ENCODE measurements at regions not wholly inside any gene's neighbourhood (a gene's known extent, or its start where the extent isn't known, plus 50 kb on each side); places are given as distances from the start of the nearest gene placed in this dataset.

DNA sequence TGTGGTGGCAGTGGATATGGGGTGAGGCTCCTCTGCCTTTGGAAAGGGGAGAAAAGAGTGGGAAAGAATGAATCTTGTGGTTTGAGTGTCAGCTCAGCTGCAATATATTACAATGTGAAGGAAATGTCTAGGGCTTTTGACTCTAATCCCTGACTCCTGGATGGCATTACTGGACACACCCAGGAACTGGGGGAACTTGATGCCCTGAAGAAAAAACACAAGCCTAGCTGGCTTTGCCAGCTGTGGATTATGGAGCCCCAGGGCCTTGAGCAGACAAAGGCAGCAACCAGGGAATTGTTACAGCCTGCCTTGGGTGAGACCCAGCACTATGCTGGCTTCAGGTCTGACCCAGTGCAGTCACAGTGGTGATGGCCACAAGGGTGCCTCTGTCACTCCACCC lies 57.1 kb upstream of the CYSLTR1 start (continued):
- TF ChIP-seq, protein P1, sequence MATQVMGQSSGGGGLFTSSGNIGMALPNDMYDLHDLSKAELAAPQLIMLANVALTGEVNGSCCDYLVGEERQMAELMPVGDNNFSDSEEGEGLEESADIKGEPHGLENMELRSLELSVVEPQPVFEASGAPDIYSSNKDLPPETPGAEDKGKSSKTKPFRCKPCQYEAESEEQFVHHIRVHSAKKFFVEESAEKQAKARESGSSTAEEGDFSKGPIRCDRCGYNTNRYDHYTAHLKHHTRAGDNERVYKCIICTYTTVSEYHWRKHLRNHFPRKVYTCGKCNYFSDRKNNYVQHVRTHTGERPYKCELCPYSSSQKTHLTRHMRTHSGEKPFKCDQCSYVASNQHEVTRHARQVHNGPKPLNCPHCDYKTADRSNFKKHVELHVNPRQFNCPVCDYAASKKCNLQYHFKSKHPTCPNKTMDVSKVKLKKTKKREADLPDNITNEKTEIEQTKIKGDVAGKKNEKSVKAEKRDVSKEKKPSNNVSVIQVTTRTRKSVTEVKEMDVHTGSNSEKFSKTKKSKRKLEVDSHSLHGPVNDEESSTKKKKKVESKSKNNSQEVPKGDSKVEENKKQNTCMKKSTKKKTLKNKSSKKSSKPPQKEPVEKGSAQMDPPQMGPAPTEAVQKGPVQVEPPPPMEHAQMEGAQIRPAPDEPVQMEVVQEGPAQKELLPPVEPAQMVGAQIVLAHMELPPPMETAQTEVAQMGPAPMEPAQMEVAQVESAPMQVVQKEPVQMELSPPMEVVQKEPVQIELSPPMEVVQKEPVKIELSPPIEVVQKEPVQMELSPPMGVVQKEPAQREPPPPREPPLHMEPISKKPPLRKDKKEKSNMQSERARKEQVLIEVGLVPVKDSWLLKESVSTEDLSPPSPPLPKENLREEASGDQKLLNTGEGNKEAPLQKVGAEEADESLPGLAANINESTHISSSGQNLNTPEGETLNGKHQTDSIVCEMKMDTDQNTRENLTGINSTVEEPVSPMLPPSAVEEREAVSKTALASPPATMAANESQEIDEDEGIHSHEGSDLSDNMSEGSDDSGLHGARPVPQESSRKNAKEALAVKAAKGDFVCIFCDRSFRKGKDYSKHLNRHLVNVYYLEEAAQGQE (IDR thresholded peaks at IDR 0.05), result no peak

GRCh38 chrX:78383594-78383993 lies 56.2 kb upstream of the CYSLTR1 start:
- Histone ChIP-seq H3K9ac (ENCODE audit: low read depth in 1 of 2, low read length in 2 of 2) (no peak overlapping the region), H3K4me1 (ENCODE audit: control insufficient read depth in 4 of 4, insufficient read depth in 4 of 4, low read length in 3 of 4) (no peaks in the 10 kb centered on the region)
- 62% methylated on average over 3 of the region's 3 CpGs for WGBS

GRCh38 chrX:78378476-78379115 lies 51.2 kb upstream of the CYSLTR1 start:
- TF ChIP-seq SP1 (IDR thresholded peaks at IDR 0.05) (no peak), RXRA (IDR thresholded peaks at IDR 0.05) (no peak), EGR1 (IDR thresholded peaks at IDR 0.05; ENCODE audit: low read depth in 2 of 2) (no peak), RAD21 (IDR thresholded peaks at IDR 0.05) (no peak), NR2F2 (IDR thresholded peaks at IDR 0.05) (no peak), FOXA1 (IDR thresholded peaks at IDR 0.05) (no peak), GABPA (IDR thresholded peaks at IDR 0.05 in 1 of 2, conservative IDR thresholded peaks at IDR 0.05 in 1 of 2) (no peak)
- TF ChIP-seq, protein P1 (IDR thresholded peaks at IDR 0.05), result no peak
- TF ChIP-seq, protein P2, sequence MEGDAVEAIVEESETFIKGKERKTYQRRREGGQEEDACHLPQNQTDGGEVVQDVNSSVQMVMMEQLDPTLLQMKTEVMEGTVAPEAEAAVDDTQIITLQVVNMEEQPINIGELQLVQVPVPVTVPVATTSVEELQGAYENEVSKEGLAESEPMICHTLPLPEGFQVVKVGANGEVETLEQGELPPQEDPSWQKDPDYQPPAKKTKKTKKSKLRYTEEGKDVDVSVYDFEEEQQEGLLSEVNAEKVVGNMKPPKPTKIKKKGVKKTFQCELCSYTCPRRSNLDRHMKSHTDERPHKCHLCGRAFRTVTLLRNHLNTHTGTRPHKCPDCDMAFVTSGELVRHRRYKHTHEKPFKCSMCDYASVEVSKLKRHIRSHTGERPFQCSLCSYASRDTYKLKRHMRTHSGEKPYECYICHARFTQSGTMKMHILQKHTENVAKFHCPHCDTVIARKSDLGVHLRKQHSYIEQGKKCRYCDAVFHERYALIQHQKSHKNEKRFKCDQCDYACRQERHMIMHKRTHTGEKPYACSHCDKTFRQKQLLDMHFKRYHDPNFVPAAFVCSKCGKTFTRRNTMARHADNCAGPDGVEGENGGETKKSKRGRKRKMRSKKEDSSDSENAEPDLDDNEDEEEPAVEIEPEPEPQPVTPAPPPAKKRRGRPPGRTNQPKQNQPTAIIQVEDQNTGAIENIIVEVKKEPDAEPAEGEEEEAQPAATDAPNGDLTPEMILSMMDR (IDR thresholded peaks at IDR 0.05; ENCODE audit: low read depth, low read length, missing input control), result no peak
- TF ChIP-seq, protein P3, sequence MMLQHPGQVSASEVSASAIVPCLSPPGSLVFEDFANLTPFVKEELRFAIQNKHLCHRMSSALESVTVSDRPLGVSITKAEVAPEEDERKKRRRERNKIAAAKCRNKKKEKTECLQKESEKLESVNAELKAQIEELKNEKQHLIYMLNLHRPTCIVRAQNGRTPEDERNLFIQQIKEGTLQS (IDR thresholded peaks at IDR 0.05), result no peak
- no peaks in the 10 kb centered on the region for H3K27me3 ChIP-seq (ENCODE audit: control insufficient read depth in 4 of 4, insufficient read depth in 4 of 4, low read length in 3 of 4)
- no peak overlapping the region for H3K27ac ChIP-seq (ENCODE audit: low read depth in 1 of 2, low read length in 2 of 2)
- H3K36me3 ChIP-seq (ENCODE audit: control insufficient read depth in 4 of 4, insufficient read depth in 3 of 4, low read depth in 1 of 4, low read length in 3 of 4), result no peaks in the 10 kb centered on the region
- H3K9ac ChIP-seq (ENCODE audit: low read depth in 1 of 2, low read length in 2 of 2), result no peak overlapping the region
- H3K4me3 ChIP-seq (ENCODE audit: low read depth in 1 of 3, low read length in 3 of 3), result no peak overlapping the region
- DNase-seq (ENCODE audit: low spot score), result no peak
- 54% methylated on average over 2 of the region's 2 CpGs for WGBS
- H3K9me3 ChIP-seq (ENCODE audit: control insufficient read depth in 4 of 4, low read length in 3 of 4), result peaks cover 0 to 3% (median 0%) of the 10 kb centered on the region in 4 donors
- H3K4me1 ChIP-seq (ENCODE audit: control insufficient read depth in 4 of 4, insufficient read depth in 4 of 4, low read length in 3 of 4), result no peaks in the 10 kb centered on the region

More at GRCh38 chrX:78383594-78383993, 56.2 kb upstream of the CYSLTR1 start:
- Histone ChIP-seq H3K4me3 (ENCODE audit: low read depth in 1 of 3, low read length in 3 of 3) (no peak overlapping the region), H3K9me3 (ENCODE audit: control insufficient read depth in 4 of 4, low read length in 3 of 4) (peaks cover 0 to 7% (median 3%) of the 10 kb centered on the region in 4 donors), H3K27ac (ENCODE audit: low read depth in 1 of 2, low read length in 2 of 2) (no peak overlapping the region), H3K36me3 (ENCODE audit: control insufficient read depth in 4 of 4, insufficient read depth in 3 of 4, low read depth in 1 of 4, low read length in 3 of 4) (no peaks in the 10 kb centered on the region), H3K27me3 (ENCODE audit: control insufficient read depth in 4 of 4, insufficient read depth in 4 of 4, low read length in 3 of 4) (no peaks in the 10 kb centered on the region)
- TF ChIP-seq EGR1 (IDR thresholded peaks at IDR 0.05; ENCODE audit: low read depth in 2 of 2), result no peak
- no peak for TF ChIP-seq RAD21 (IDR thresholded peaks at IDR 0.05)
- TF ChIP-seq, protein P4, sequence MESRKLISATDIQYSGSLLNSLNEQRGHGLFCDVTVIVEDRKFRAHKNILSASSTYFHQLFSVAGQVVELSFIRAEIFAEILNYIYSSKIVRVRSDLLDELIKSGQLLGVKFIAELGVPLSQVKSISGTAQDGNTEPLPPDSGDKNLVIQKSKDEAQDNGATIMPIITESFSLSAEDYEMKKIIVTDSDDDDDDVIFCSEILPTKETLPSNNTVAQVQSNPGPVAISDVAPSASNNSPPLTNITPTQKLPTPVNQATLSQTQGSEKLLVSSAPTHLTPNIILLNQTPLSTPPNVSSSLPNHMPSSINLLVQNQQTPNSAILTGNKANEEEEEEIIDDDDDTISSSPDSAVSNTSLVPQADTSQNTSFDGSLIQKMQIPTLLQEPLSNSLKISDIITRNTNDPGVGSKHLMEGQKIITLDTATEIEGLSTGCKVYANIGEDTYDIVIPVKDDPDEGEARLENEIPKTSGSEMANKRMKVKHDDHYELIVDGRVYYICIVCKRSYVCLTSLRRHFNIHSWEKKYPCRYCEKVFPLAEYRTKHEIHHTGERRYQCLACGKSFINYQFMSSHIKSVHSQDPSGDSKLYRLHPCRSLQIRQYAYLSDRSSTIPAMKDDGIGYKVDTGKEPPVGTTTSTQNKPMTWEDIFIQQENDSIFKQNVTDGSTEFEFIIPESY (IDR thresholded peaks at IDR 0.05), result no peak
- TF ChIP-seq FOXA1 (IDR thresholded peaks at IDR 0.05), result no peak
- TF ChIP-seq GABPA (IDR thresholded peaks at IDR 0.05 in 1 of 2, conservative IDR thresholded peaks at IDR 0.05 in 1 of 2), result no peak
- no peak for TF ChIP-seq HNF4G (IDR thresholded peaks at IDR 0.05)
- no peak for TF ChIP-seq SP1 (IDR thresholded peaks at IDR 0.05)
- no peak for TF ChIP-seq FOXA2 (IDR thresholded peaks at IDR 0.05)
- DNase-seq (ENCODE audit: low spot score), result no peak

Measured in liver (tissue), 8 donors.